Motor neuron (in vitro differentiated cells): ENCODE measurements at regions not wholly inside any gene's neighbourhood (a gene's known extent, or its start where the extent isn't known, plus 50 kb on each side); places are given as distances from the start of the nearest gene placed in this dataset.
"Not testable (repeated sequence)": the region's sequence is repeated elsewhere in the genome, so short reads cannot be mapped to it uniquely, and the experiment has no call there.

ENCODE experiments used
- ATAC-seq, 8 experiments: fragments of 200-7000 bp; cut with Tn5 transposase; replicated peaks in 6 of 8; 2 replicates each; pipeline ENCODE4 v1.8.0; 2021; ENCODE audit warnings: mild to moderate bottlenecking in 8 of 8, moderate library complexity in 8 of 8
- H3K27ac ChIP-seq, 2 donors: fragments of 250-450 bp; sonication (Bioruptor Pico); 2 replicates each; pipeline ENCODE4 v1.9.0; 2021; ENCODE audit warnings: antibody characterized with exemption in 2 of 2, mild to moderate bottlenecking in 2 of 2, moderate library complexity in 1 of 2
- H3K4me1 ChIP-seq, 2 donors: fragments of 250-450 bp; sonication (Bioruptor Pico); replicated peaks in 1 of 2; 2 replicates each; pipeline ENCODE4 v1.6.1; 2021; ENCODE audit warnings: antibody characterized with exemption in 2 of 2, mild to moderate bottlenecking in 2 of 2, moderate library complexity in 1 of 2
- H3K4me3 ChIP-seq, 5 donors: fragments of 250-450 bp; sonication (Bioruptor Pico); 2 replicates each; pipeline ENCODE4 v1.9.0; 2021; ENCODE audit warnings: antibody characterized with exemption in 5 of 5, mild to moderate bottlenecking in 5 of 5, moderate library complexity in 4 of 5
- WGBS, 10 experiments: fragments of 450-650 bp; shearing (Covaris generic); methylation state at CpG; one replicate each; pipeline ENCODE4 v1.0.0; 2022; 5-methylcytosine and 5-hydroxymethylcytosine counted together
- in situ Hi-C, 9 experiments: fragments of 400-800 bp; cut with MboI; loops; one replicate each; pipeline ENCODE4 v1.15.0; 2021; ENCODE audit warnings: low sequenced_read_pairs in 9 of 9, low pct_unique_long_range_greater_than_20kb in 2 of 9; ENCODE audit not compliant: unreplicated experiment in 9 of 9

- Histone ChIP-seq H3K4me3 (no peak overlapping the region), H3K4me1 (peaks cover 16% of the 10 kb centered on the region in 2 donors), H3K27ac (no peak overlapping the region)
- in situ Hi-C loops, result no loop called here
- 48 to 72% (median 62%) methylated on average over 2 to 4 of the region's 9 CpGs; no CpG with 5 or more reads in 7 of the 10 experiments for WGBS, 10 experiments
- ATAC-seq, result no peak
These were observed 69.0 kb upstream of the PPP2R3B start for GRCh38 chrX:455673-456072.

- Histone ChIP-seq H3K27ac (no peak overlapping the region), H3K4me3 (no peak overlapping the region), H3K4me1 (peaks cover 21% of the 10 kb centered on the region in 2 donors)
- in situ Hi-C loops, result no loop called here
- no peak for ATAC-seq
These were observed 69.4 kb upstream of the PPP2R3B start for GRCh38 chrX:456146-456545.

- no peak overlapping the region for H3K27ac ChIP-seq
- H3K4me3 ChIP-seq, result no peak overlapping the region
- peaks cover 22 to 23% of the 10 kb centered on the region in 2 donors for H3K4me1 ChIP-seq
- WGBS, 10 experiments, result 39 to 83% (median 64%) methylated on average over 1 to 5 of the region's 5 CpGs
- in situ Hi-C loops, result no loop called here
- no peak for ATAC-seq
These were observed 70.0 kb upstream of the PPP2R3B start for GRCh38 chrX:456551-457291.

GRCh38 chrX:457292-457679 lies 70.6 kb upstream of the PPP2R3B start:
- 55 to 100% (median 72%) methylated on average over 2 of the region's 2 CpGs; no CpG with 5 or more reads in 1 of the 10 experiments for WGBS, 10 experiments
- Histone ChIP-seq H3K27ac (no peak overlapping the region), H3K4me1 (peaks cover 22 to 23% of the 10 kb centered on the region in 2 donors), H3K4me3 (no peak overlapping the region)
- in situ Hi-C loops, result no loop called here
- ATAC-seq, result no peak

- no peak overlapping the region for H3K4me3 ChIP-seq
- no peak for ATAC-seq
- in situ Hi-C loops, result no loop called here
- WGBS, 10 experiments, result 79 to 100% (median 89%) methylated on average over 1 to 13 of the region's 20 CpGs; no CpG with 5 or more reads in 3 of the 10 experiments
- no peak overlapping the region for H3K27ac ChIP-seq
- H3K4me1 ChIP-seq, result peaks cover 22 to 23% of the 10 kb centered on the region in 2 donors
These were observed 71.9 kb upstream of the PPP2R3B start for GRCh38 chrX:458631-459061.

- peak in 3 of 8 experiments; percentile 6 to 20 (median 11) for ATAC-seq
- WGBS, 10 experiments, result 10 to 80% (median 45%) methylated on average over 1 to 17 of the region's 20 CpGs; no CpG with 5 or more reads in 2 of the 10 experiments
- H3K4me1 ChIP-seq, result peaks cover 22 to 23% of the 10 kb centered on the region in 2 donors
- H3K4me3 ChIP-seq, result no peak overlapping the region
- peak overlapping the region in 1 of 2 donors; percentile 58 for H3K27ac ChIP-seq
- in situ Hi-C loops, result no loop called here
These were observed 72.9 kb upstream of the PPP2R3B start for GRCh38 chrX:459611-460010.

- peak in 2 of 8 experiments; percentile 1 to 5 for ATAC-seq
- in situ Hi-C loops, result no loop called here
- 0 to 81% (median 49%) methylated on average over 1 to 9 of the region's 11 CpGs; no CpG with 5 or more reads in 2 of the 10 experiments for WGBS, 10 experiments
- Histone ChIP-seq H3K4me3 (no peak overlapping the region), H3K4me1 (peaks cover 22 to 23% of the 10 kb centered on the region in 2 donors), H3K27ac (peak overlapping the region; percentile 13 to 58)
These were observed 73.4 kb upstream of the PPP2R3B start for GRCh38 chrX:460116-460515.

- Histone ChIP-seq H3K27ac (peak overlapping the region; percentile 16 to 61), H3K4me3 (no peak overlapping the region), H3K4me1 (peaks cover 22 to 23% of the 10 kb centered on the region in 2 donors)
- peak in 5 of 8 experiments; percentile 67 to 94 (median 91) for ATAC-seq
- in situ Hi-C loops, result no loop called here
- 28 to 96% (median 62%) methylated on average over 2 to 12 of the region's 45 CpGs; no CpG with 5 or more reads in 3 of the 10 experiments for WGBS, 10 experiments
These were observed 74.3 kb upstream of the PPP2R3B start for GRCh38 chrX:460823-461640.

GRCh38 chrX:462853-463252 lies 76.1 kb upstream of the PPP2R3B start:
- peaks cover 22 to 23% of the 10 kb centered on the region in 2 donors for H3K4me1 ChIP-seq
- H3K27ac ChIP-seq, result no peak overlapping the region
- 58 to 82% (median 70%) methylated on average over 2 to 7 of the region's 21 CpGs; no CpG with 5 or more reads in 5 of the 10 experiments for WGBS, 10 experiments

GRCh38 chrX:465418-466215 lies 78.9 kb upstream of the PPP2R3B start:
- in situ Hi-C loops, result no loop called here
- WGBS, 10 experiments, result 37 to 100% (median 76%) methylated on average over 1 to 19 of the region's 32 CpGs; no CpG with 5 or more reads in 3 of the 10 experiments

More at GRCh38 chrX:462853-463252, 76.1 kb upstream of the PPP2R3B start:
- no peak for ATAC-seq
- in situ Hi-C loops, result no loop called here
- H3K4me3 ChIP-seq, result no peak overlapping the region

GRCh38 chrX:466836-467235 lies 80.1 kb upstream of the PPP2R3B start:
- H3K4me1 ChIP-seq, ATAC-seq, H3K4me3 ChIP-seq, H3K27ac ChIP-seq, in situ Hi-C loops: not testable (repeated sequence)
- WGBS, 10 experiments, result 68 to 100% (median 98%) methylated on average over 1 to 4 of the region's 17 CpGs; no CpG with 5 or more reads in 6 of the 10 experiments

More at GRCh38 chrX:465418-466215, 78.9 kb upstream of the PPP2R3B start:
- Histone ChIP-seq H3K27ac (no peak overlapping the region), H3K4me3 (no peak overlapping the region), H3K4me1 (peaks cover 7 to 8% of the 10 kb centered on the region in 2 donors)
- ATAC-seq, result no peak

- in situ Hi-C loops, H3K4me3 ChIP-seq, H3K27ac ChIP-seq, H3K4me1 ChIP-seq, ATAC-seq: not testable (repeated sequence)
- WGBS, 10 experiments, result 61 to 92% (median 83%) methylated on average over 2 to 12 of the region's 16 CpGs; no CpG with 5 or more reads in 4 of the 10 experiments
These were observed 81.0 kb upstream of the PPP2R3B start for GRCh38 chrX:467686-468085.
